Type B pancreatic cell (in vitro differentiated cells): ENCODE measurements at regions not wholly inside any gene's neighbourhood (a gene's known extent, or its start where the extent isn't known, plus 50 kb on each side); places are given as distances from the start of the nearest gene placed in this dataset.
"Not testable (repeated sequence)": the region's sequence is repeated elsewhere in the genome, so short reads cannot be mapped to it uniquely, and the experiment has no call there.

Experiments used
- DNase-seq: peaks from one replicate; pipeline ENCODE4 v3.0.0; 2021; ENCODE audit warnings: mixed read lengths; ENCODE audit not compliant: unreplicated experiment; ENCODE audit errors: extremely low spot score
- H3K27ac Mint-ChIP-seq: 2 replicates; pipeline ENCODE4 v1.8.0; 2021; ENCODE audit warnings: mild to moderate bottlenecking, mixed read lengths
- H3K27me3 Mint-ChIP-seq: 2 replicates; pipeline ENCODE4 v1.8.0; 2021; ENCODE audit warnings: mixed read lengths
- H3K36me3 Mint-ChIP-seq: 2 replicates; pipeline ENCODE4 v1.8.0; 2021; ENCODE audit warnings: mixed read lengths
- H3K4me1 Mint-ChIP-seq: one replicate; pipeline ENCODE4 v1.8.0; 2021; ENCODE audit warnings: mixed read lengths; ENCODE audit not compliant: unreplicated experiment
- H3K4me3 Mint-ChIP-seq: 2 replicates; pipeline ENCODE4 v1.8.0; 2021; ENCODE audit warnings: mild to moderate bottlenecking, mixed read lengths
- H3K9me3 Mint-ChIP-seq: 2 replicates; pipeline ENCODE4 v1.8.0; 2021; ENCODE audit warnings: mixed read lengths
- TF ChIP-seq, protein P1 (sequence below): fragments of 200-600 bp; sonication (generic); conservative IDR thresholded peaks from 2 replicates; pipeline ENCODE4 v1.5.0; 2021; ENCODE audit warnings: antibody characterized with exemption, mild to moderate bottlenecking

DNA sequence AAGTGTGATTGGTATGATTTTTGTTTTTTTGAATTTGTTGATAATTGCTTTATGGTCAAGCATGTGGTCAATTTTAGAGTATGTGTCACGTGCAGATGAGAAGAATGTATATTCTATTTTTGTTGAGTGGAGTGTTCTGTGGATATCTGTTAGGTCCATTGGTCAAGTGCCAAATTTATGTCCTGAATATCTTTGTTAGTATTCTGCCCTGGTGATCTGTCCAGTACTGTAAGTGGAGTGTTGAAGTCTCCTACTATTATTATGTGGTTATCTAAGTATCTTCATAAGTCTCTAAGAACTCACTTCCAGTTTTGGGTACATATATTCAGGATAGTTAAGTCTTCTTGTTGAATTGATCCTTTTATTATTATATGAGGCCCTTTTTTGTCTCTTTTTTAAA is 372.9 kb upstream of the MAOA start:
- no peaks in the 10 kb centered on the region for H3K27me3 Mint-ChIP-seq
- no peak overlapping the region for H3K4me3 Mint-ChIP-seq
- H3K36me3 Mint-ChIP-seq = no peaks in the 10 kb centered on the region
- no peaks in the 10 kb centered on the region for H3K9me3 Mint-ChIP-seq
- DNase-seq = no peak
- H3K4me1 Mint-ChIP-seq = peaks cover 4% of the 10 kb centered on the region
- no peak overlapping the region for H3K27ac Mint-ChIP-seq
- TF ChIP-seq, protein P1, sequence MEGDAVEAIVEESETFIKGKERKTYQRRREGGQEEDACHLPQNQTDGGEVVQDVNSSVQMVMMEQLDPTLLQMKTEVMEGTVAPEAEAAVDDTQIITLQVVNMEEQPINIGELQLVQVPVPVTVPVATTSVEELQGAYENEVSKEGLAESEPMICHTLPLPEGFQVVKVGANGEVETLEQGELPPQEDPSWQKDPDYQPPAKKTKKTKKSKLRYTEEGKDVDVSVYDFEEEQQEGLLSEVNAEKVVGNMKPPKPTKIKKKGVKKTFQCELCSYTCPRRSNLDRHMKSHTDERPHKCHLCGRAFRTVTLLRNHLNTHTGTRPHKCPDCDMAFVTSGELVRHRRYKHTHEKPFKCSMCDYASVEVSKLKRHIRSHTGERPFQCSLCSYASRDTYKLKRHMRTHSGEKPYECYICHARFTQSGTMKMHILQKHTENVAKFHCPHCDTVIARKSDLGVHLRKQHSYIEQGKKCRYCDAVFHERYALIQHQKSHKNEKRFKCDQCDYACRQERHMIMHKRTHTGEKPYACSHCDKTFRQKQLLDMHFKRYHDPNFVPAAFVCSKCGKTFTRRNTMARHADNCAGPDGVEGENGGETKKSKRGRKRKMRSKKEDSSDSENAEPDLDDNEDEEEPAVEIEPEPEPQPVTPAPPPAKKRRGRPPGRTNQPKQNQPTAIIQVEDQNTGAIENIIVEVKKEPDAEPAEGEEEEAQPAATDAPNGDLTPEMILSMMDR = no peak

DNA sequence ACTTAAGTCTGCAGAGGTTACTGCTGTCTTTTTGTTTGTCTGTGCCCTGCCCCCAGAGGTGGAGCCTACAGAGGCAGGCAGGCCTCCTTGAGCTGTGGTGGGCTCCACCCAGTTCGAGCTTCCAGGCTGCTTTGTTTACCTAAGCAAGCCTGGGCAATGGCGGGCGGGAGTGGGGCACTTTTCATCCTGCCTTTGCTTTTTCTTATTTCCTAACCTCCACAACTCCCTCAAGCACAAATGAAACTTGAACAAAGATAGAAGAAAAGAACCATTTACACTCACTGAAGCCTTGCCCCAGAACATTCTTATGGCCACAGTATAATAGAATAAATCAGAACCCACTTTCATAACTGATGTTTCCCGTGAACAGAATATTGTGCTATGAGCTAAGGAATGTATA is 344.5 kb upstream of the MAOA start:
- H3K36me3 Mint-ChIP-seq, H3K4me1 Mint-ChIP-seq, H3K27me3 Mint-ChIP-seq, H3K9me3 Mint-ChIP-seq, H3K4me3 Mint-ChIP-seq, H3K27ac Mint-ChIP-seq, DNase-seq: not testable (repeated sequence)

DNA sequence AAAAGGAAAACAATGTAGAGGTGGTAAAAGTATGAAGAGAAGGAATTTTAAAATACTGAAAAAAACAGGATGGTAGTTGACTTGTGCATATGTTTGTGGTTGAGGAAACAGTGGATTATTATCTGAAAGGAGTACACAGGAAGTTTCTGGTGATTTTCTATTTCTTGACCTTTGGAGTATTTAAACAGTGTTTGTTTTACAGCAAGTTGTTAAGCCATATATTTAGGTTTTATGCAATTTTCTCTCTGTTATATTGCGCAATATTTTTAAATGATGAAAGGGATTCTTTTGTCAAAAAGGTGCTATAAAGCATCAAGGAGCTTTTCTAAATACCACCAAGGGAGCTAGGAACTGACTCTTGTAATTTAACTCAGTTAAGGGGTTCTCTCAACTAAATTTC is 343.1 kb upstream of the MAOA start:
- H3K9me3 Mint-ChIP-seq = no peaks in the 10 kb centered on the region
- no peak for DNase-seq
- no peak overlapping the region for H3K4me3 Mint-ChIP-seq
- TF ChIP-seq, protein P1 = no peak
- no peaks in the 10 kb centered on the region for H3K4me1 Mint-ChIP-seq
- H3K27me3 Mint-ChIP-seq = no peaks in the 10 kb centered on the region
- H3K36me3 Mint-ChIP-seq = no peaks in the 10 kb centered on the region
- H3K27ac Mint-ChIP-seq = no peak overlapping the region

DNA sequence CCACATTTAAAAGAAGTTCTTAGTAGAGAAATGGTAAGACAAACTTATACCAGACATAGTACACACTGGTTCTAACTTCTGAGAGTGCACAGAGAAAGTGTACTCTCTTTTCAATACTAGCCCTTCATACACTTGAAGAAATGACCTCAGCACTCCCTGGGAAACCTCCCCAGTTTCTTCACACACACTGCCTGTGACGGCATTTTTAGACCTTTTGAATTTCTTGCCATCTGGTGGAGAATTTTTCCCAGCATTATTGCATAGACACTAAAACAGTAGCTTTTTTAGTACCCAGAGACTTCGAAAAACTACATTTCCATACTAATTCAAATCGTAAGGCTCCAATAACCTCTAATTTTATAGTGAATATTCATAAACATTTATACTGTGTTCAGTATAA is 341.6 kb upstream of the MAOA start:
- no peaks in the 10 kb centered on the region for H3K4me1 Mint-ChIP-seq
- no peaks in the 10 kb centered on the region for H3K27me3 Mint-ChIP-seq
- TF ChIP-seq, protein P1 = no peak
- H3K27ac Mint-ChIP-seq = no peak overlapping the region
- no peak for DNase-seq
- H3K36me3 Mint-ChIP-seq = no peaks in the 10 kb centered on the region
- no peak overlapping the region for H3K4me3 Mint-ChIP-seq
- H3K9me3 Mint-ChIP-seq = no peaks in the 10 kb centered on the region

DNA sequence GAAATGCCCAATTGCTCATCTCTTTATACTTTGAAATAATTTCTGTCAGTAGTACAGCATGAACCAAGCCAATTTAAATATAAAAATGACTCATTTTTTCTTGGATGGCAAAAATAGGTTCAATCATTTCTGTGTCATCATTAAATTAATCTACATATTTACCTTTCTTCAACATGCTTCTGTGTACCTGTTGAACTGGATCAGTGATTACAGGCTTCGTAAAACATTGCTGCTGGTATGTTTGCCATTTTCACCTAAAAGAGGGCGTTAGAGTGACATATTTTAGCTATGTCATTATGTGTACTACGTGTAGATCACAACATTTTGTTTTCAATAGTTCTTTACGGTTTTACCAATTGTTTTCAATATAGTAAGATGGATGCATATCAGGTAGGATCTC is 340.5 kb upstream of the MAOA start:
- Mint-ChIP-seq H3K27ac (no peak overlapping the region), H3K27me3 (no peaks in the 10 kb centered on the region), H3K4me3 (no peak overlapping the region), H3K9me3 (no peaks in the 10 kb centered on the region), H3K4me1 (no peaks in the 10 kb centered on the region), H3K36me3 (no peaks in the 10 kb centered on the region)
- no peak for DNase-seq
- TF ChIP-seq, protein P1 = no peak

DNA sequence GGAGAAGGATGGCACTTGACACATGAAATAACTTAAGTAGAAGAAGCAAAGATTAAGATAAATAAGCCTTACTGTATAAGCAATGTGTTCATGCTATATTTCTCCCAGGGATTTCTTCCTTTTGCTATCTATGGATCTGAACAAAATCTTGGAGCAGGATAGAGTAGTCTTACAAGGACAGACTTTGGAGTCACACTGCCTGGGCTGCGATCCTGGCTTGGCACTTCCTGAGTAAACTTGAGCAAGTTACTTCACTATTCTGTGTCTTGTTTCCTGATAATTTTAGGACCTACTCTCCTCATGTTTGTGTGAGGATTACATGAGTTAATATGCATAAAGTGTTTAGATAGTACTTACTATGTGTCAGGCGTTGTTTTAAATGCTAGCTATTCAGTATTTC is 340.0 kb upstream of the MAOA start:
- H3K27me3 Mint-ChIP-seq = no peaks in the 10 kb centered on the region
- no peak overlapping the region for H3K4me3 Mint-ChIP-seq
- H3K36me3 Mint-ChIP-seq = no peaks in the 10 kb centered on the region
- H3K4me1 Mint-ChIP-seq = no peaks in the 10 kb centered on the region
- no peak for DNase-seq
- TF ChIP-seq, protein P1 = no peak
- H3K9me3 Mint-ChIP-seq = no peaks in the 10 kb centered on the region
- no peak overlapping the region for H3K27ac Mint-ChIP-seq
